ENCODE measurements at regions not wholly inside any gene's neighbourhood (a gene's known extent, or its start where the extent isn't known, plus 50 kb on each side); places are given as distances from the start of the nearest gene placed in this dataset.

GRCh38 chr4:119690871-119691270, 62.3 kb upstream of the PDE5A start:
- no peaks in the 10 kb centered on the region for H3K36me3 ChIP-seq (ENCODE audit: control insufficient read depth in 2 of 2, extremely low read depth in 1 of 2, insufficient read depth in 2 of 2, low read length in 2 of 2)
- DNase-seq (ENCODE audit: low read depth, low spot score) = no peak

More at GRCh38 chr4:119690871-119691270, 62.3 kb upstream of the PDE5A start:
- POLR2A ChIA-PET = no interaction called here
- Histone ChIP-seq H3K27me3 (ENCODE audit: control insufficient read depth in 2 of 2, insufficient read depth in 2 of 2, low read length in 2 of 2) (peaks cover 0 to 9% of the 10 kb centered on the region in 2 experiments), H3K27ac (ENCODE audit: insufficient read depth, low read depth, low read length) (no peak overlapping the region), H3K9ac (replicated peaks; ENCODE audit: extremely low read depth, insufficient read depth, low read length) (no peak overlapping the region), H3K9me3 (replicated peaks; ENCODE audit: control insufficient read depth, insufficient read depth, low read length) (no peaks in the 10 kb centered on the region), H2AFZ (ENCODE audit: low read depth, low read length) (no peak overlapping the region), H3K4me2 (ENCODE audit: insufficient read depth, low read length) (no peak overlapping the region), H3K4me3 (replicated peaks in 1 of 3; ENCODE audit: insufficient read depth in 1 of 3, low read depth in 1 of 3, low read length in 3 of 3) (no peak overlapping the region), H4K20me1 (replicated peaks; ENCODE audit: control insufficient read depth, extremely low read depth, insufficient read depth, low read length) (no peaks in the 10 kb centered on the region), H3K9me1 (replicated peaks; ENCODE audit: control insufficient read depth, extremely low read depth, insufficient read depth, low read length) (no peaks in the 10 kb centered on the region), H3K4me1 (ENCODE audit: control insufficient read depth, extremely low read depth, insufficient read depth, low read length) (no peaks in the 10 kb centered on the region), H3K79me2 (ENCODE audit: control insufficient read depth, insufficient read depth, low read length) (no peaks in the 10 kb centered on the region)
- intact Hi-C loops (cut with micrococcal nuclease) = no loop called here
- FAIRE-seq = no peak
- dilution Hi-C loops (cut with MboI; ENCODE audit: extremely low pct_ligation_motif_present, low sequenced_read_pairs) = no loop called here
- no peak for TF ChIP-seq MYC (IDR thresholded peaks at IDR 0.05; ENCODE audit: low read depth, low read length)
- no peak for TF ChIP-seq JUN (IDR thresholded peaks at IDR 0.05; ENCODE audit: borderline replicate concordance, insufficient read depth, insufficient read length, low read depth)
- no peak for TF ChIP-seq GATA2 (IDR thresholded peaks at IDR 0.05; ENCODE audit: insufficient read depth, insufficient read length, low read depth, low read length)
- no peak for TF ChIP-seq FOS (IDR thresholded peaks at IDR 0.05; ENCODE audit: borderline replicate concordance, insufficient read depth, low read length)
- no peak for TF ChIP-seq POLR2A (IDR thresholded peaks at IDR 0.05; ENCODE audit: low read depth, low read length)
- TF ChIP-seq CTCF (IDR thresholded peaks at IDR 0.05; ENCODE audit: extremely low read depth in 1 of 2, insufficient read depth in 1 of 2, low read depth in 1 of 2, low read length in 2 of 2) = no peak
- no peak for TF ChIP-seq EZH2 (IDR thresholded peaks at IDR 0.05; ENCODE audit: borderline replicate concordance, low read depth, low read length, severe bottlenecking)
- TF ChIP-seq MAX (IDR thresholded peaks at IDR 0.05; ENCODE audit: insufficient read depth, insufficient read length) = no peak
- no peak for TF ChIP-seq POLR2AphosphoS5 (IDR thresholded peaks at IDR 0.05; ENCODE audit: insufficient read depth, low read depth, low read length)
- CTCF ChIA-PET = no interaction called here
- BruUV-seq (replicated peaks) = no TSS peak
